ENCODE measurements at regions not wholly inside any gene's neighbourhood (a gene's known extent, or its start where the extent isn't known, plus 50 kb on each side); places are given as distances from the start of the nearest gene placed in this dataset.
"Not testable (repeated sequence)": the region's sequence is repeated elsewhere in the genome, so short reads cannot be mapped to it uniquely, and the experiment has no call there.

DNA sequence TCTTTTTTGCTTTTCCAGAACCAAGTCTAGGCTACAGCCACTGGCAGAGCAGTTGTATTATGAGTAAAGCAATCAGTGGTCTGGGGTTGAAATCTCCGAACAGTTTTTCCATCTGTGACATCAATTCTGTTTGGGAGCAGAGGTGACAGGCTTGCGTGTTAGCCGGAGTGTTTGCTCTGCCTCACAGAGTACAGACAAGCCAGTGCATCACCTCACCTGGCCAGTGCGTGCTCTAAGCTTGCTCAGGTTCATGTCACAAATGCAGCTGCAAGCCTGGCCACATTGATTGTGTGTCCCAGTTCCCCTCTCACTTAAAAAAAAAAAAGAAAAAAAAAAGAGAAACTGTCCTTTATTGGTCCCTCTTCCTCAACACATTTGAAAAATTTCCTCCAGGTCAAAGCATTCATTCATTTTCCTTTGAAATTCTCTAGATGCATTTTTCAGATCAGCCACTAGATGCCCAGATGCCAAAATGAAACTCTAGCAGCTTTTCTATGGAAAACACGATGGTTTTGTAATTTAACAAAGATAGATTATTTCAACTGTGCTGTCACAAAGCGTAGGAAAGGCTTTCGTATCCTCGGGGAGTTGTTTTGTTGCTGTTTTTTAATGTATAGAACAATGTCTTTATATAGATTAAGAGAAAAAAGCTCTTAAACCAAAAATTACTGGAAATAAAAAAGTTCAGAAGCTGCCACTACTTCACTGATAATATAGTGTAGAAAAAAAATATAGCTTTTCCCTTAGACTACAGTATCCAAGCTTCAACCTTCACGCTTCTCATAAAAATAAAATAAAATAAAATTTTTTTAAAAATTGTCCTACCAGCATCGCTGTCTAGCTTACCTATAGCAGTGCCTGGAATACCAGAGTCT, 585.5 kb downstream of the TLE1 start:
- no peak for DNase-seq

DNA sequence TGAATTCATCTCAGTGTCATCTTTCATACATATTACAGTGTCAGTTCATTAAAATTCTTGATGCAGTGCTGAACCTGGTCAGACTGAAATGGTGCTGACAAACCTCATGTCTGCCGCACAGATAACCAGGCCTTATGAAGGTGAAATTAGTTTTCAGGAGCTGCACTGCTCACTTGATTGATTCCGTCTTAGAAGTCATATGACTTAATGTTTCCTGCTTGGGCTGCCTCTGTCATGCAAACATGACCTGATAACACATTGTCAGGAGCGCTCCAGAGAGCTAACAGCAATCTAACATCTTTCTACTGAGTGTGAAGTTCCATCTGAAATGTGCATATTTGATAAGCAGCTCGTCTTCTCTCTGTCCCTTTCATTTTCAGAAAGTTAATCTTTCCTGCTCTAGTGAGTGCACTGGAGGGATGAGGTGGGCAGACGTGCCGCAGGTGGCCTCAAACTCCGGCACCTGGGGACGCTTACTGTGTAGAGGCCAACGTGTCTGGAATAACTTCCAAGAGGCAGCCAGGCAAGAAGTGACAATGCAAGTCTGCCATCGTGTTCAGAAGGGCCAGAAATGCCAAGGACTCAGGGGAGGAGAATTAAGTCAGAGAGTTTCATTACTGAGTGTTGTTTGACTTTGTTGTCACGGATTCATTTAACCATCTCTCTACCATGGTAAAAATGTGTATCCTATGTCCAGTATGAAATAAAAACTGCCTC, 592.1 kb downstream of the TLE1 start:
- DNase-seq = no peak

- DNase-seq = no peak
Measured at GRCh38 chr9:81096625-81097024, 592.7 kb downstream of the TLE1 start.

GRCh38 chr9:81092057-81092456, 597.3 kb downstream of the TLE1 start:
- no peak for DNase-seq

GRCh38 chr9:81088341-81088740, 601.0 kb downstream of the TLE1 start:
- no peak for DNase-seq

GRCh38 chr9:81086416-81086815, 602.9 kb downstream of the TLE1 start:
- no peak for DNase-seq

DNA sequence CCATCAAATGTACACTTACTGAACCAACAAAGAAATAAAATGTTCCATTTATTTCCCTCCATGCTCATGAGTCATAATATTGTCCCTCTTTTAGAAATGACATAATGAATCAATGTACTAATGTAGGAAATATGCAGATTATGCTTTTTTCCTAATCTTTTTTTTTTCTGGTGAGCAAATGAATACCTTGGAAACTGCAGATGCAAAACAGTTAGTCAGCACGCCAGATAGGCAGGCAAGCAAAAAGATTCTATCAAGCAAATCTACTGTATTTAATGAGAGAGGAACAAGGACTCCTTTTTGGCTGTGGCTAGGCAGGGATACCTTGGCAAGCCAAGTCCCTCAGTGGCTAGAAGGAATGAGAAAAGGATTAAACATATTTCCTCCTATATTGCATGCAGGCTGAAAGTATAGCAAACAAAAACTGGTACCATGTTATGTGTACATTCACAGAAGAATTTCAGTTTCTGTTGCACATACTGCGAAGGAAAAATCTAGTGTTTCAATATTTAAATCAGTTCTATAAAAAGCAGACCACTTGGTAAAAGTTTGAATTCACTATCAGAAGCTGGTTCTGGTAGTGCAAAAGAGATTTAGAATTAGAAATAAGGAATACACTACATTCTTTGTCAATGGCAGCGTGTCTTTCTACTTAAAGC, 605.4 kb downstream of the TLE1 start:
- DNase-seq = no peak

DNA sequence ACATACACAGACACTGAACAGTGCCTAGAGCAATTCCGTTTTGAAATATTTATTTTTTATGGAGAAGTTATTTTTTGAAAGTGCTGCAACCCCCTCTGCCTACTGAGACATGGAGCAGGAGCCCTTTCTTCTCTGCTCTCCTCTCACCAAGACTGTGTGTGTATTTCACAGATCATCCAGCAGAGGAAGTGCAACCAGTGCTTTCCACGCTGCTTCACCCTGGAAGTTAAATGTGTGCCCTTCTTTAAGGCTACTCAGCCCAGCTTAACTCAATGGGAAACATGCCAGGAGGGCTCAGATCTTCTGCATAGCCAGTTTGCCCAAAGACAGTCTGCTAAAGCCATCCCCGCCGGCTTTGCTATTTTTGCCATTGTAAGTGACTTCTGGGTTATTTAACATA, 606.3 kb downstream of the TLE1 start:
- DNase-seq = no peak

DNA sequence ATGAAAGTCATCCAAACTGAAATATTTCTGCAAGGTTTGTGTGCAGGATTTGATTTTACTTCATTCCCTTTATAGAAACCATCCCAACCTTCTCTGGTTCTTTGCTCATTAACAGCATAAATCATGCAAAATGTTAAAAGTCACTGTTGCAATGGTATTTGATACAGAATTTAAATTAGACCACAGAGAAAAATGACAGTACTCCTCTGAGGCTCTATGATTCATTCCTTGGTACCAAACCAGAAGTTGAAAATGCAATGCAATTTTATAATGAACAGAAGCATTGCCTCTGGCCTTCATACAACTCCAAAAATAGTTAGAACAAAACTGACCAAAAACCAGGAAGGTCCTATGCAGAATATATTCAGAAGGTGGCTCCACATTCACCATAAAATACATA, 607.1 kb downstream of the TLE1 start:
- DNase-seq = no peak

DNA sequence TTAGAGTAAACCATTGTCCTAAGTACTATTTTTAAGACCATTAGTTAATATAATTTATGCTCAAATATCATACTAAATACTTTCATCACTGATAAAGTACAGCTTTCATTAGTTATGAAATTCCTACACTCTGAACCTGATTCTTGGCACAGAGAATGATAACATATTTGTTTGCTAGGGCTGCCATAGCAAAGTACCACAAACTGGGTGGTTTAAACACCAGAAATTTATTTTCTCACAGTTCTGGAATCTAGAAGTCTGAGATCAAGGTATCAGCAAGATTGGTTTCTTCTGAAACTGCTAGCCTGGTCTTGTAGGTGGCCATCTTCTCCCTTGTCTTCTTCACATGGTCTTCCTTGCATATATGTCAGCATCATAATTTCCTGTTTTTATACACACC, 608.4 kb downstream of the TLE1 start:
- DNase-seq = no peak

GRCh38 chr9:81080185-81080584, 609.2 kb downstream of the TLE1 start:
- DNase-seq = no peak

DNA sequence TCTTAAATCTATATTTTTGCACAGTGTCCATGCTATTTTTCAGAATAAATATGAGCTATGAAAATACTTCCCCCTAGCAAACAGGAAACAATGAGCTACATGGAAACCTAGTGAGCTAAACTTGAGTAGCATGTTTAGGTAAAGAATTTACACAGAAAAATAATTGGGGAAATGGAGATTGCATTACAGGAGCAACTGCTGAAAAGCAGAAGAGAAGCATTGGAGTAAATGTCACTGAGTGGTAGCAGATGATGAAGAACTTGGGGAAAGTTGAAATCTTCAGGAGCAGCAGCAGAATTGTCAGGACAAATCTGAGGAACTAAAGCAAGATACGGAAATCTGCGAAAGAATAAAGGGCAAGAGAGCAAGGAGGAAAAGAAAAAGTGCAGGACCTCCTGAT, 610.3 kb downstream of the TLE1 start:
- no peak for DNase-seq

- no peak for DNase-seq
Measured at GRCh38 chr9:81078555-81078954, 610.8 kb downstream of the TLE1 start.

DNA sequence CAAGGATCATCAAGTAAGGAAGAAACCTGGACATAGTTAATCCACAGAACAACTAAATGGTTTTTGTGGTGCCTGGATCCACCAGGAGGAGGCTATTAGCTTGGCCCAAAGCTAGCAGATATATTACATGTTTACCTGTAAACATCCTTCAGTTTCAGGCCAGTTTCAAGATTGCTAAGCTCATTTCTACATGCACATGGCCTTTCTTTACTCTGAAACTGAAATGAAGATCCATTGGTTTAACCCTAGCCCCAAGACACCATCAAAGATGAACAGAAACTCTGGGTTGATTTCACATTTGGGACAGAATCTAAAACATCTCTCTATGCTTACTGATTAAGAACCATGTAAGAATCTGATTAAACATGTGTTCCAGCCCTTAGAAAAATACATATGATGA, 611.8 kb downstream of the TLE1 start:
- no peak for DNase-seq

- DNase-seq = no peak
Measured at GRCh38 chr9:81076131-81076530, 613.2 kb downstream of the TLE1 start.

DNA sequence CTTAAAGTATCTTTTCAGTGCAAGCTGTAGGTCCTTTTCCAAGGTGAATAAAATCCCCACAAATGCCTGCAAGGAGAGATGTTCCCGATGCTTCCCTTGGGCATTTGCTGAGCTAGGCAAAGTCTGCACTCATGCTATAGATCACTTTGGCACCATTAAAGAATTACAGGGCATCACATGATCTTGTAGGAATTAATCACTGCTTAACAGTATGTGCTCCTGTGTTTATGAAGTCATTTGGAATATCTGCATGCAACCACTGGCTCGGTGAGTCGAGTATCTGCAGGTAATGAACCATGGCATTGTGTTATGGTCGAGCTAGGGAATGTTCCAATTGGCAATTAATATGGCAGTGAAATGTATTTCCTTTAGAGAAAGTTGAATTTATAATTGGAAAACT, 615.1 kb downstream of the TLE1 start:
- no peak for DNase-seq

GRCh38 chr9:81073821-81074220, 615.5 kb downstream of the TLE1 start:
- no peak for DNase-seq

DNA sequence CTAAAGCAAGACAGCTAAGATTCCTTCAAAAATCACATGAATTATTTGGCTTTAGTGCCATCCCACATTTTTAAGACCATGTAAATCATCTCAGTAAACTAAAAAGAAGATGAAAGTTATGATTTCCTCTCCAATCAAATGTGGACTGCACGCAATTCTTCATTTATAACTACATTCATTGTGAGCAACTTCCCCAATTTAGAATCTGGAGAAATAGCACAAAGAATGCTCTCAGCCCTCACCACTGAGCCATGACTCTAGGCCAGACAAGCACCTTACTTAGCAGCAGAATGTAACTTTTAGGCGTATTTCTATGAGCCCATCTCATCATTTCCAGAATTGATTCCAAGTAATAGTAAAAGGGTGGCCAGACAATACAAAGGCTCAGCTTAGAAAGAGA, 616.6 kb downstream of the TLE1 start:
- DNase-seq = no peak

GRCh38 chr9:81071108-81071507, 618.2 kb downstream of the TLE1 start:
- no peak for DNase-seq

DNA sequence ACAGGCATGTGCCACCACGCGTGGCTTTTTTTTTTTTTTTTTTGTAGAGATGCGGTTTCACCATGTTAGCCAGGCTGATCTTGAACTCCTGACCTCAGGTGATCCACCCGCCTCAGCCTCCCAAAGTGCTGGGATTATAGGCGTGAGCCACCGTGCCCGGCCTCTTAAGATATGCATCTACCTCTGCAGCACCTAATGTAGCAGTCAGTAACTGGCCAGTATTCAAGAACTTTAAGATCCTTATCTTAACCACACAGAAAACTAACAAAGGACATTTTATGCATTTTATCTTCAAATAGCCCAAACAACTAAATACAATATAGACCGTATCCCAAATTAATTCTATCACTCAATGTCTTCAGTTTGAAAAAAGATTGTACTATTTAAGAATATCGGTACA, 618.7 kb downstream of the TLE1 start:
- no peak for DNase-seq

DNA sequence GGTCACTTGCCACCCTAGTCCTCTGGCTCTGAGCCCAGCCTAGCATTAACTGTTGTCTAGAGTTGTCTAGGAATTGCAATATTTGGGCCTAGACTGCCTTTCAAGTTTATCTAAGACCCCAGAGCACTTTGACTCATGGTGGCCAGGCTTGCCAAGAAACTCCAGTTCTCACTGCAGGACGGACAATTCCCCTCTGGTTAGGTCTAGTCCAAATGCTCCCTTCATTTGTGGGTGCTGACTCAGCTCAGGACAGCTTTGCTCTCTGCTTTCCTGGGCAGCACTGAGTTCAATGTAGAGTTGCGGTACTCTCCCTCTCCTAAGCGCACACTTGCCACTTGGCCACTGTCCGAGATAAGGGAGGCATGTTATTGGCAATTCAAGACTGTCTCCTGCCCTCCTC, 619.4 kb downstream of the TLE1 start:
- no peak for DNase-seq

GRCh38 chr9:81069038-81069795, 620.1 kb downstream of the TLE1 start:
- DNase-seq = no peak

DNA sequence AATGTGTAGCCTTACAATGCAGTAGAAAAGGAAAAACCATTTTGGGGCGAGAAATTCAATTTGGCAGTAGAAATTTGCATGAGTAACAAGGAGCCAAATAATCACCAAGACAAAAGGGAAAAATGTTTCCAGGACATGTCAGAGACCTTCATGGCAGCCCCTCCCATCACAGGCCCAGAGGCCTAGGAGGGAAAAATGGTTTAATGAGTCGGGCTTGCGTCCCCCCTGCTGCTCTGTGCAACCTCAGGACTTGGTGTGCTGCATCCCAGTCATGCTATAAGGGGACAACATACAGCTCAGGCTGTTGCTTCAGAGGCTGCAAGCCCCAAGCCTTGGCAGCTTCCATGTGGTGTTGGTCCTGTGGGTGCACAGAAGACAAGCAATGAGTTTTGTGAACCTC, 626.4 kb downstream of the TLE1 start:
- not testable (repeated sequence) for DNase-seq

All from SIG-M5 (cell line).